PFSK-1 (cell line): ENCODE measurements at regions not wholly inside any gene's neighbourhood (a gene's known extent, or its start where the extent isn't known, plus 50 kb on each side); places are given as distances from the start of the nearest gene placed in this dataset.

Source experiments
- FOXP2 ChIP-seq: optimal IDR thresholded peaks from 2 replicates; pipeline ENCODE3; 2011; ENCODE audit warnings: borderline replicate concordance, control low read depth, inconsistent platforms; ENCODE audit not compliant: insufficient read depth; ENCODE audit errors: extremely low read length, extremely low read depth
- POLR2AphosphoS5 ChIP-seq: IDR thresholded peaks from 2 replicates; pipeline ENCODE4 v1.6.1; 2012; ENCODE audit warnings: low read depth, mild to moderate bottlenecking, control low read depth, low read length, moderate library complexity
- SIN3A ChIP-seq: IDR thresholded peaks from 2 replicates; pipeline ENCODE4 v1.6.1; 2012; ENCODE audit warnings: mild to moderate bottlenecking, low read length, moderate library complexity, borderline replicate concordance; ENCODE audit not compliant: insufficient read depth
- TAF1 ChIP-seq: IDR thresholded peaks from 2 replicates; pipeline ENCODE4 v1.6.1; 2012; ENCODE audit warnings: low read length, control low read depth, borderline replicate concordance; ENCODE audit not compliant: insufficient read depth
- TF ChIP-seq, protein P1 (sequence below), 2 experiments: IDR thresholded peaks; 2 replicates each; pipeline versions ENCODE4 v1.6.1 to v1.8.0; 2011 to 2012; ENCODE audit warnings: low read depth in 2 of 2, low read length in 2 of 2, control low read depth in 1 of 2, inconsistent platforms in 1 of 2, mild to moderate bottlenecking in 1 of 2, moderate library complexity in 1 of 2; ENCODE audit not compliant: insufficient read depth in 1 of 2

DNA sequence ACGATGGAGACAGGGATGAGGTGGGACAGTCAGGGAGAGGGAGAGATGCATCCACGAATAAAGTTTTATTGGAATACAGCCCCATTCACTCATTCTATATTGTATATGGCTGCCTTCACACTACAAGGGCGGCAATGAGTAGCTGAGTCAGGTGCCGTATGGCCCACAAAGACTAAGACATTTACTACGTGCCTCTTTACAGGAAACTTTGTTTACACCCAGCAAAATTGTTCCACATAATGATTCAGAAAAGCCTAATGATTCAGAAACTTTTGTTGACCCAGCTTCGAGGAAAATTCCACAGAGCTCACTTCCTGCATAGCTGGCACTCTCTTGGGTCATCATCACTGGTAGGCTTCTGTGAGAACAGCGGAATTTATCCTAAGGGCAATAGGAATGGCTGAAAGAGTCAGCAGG, 87.3 kb upstream of the PEG3 start:
- TF ChIP-seq, protein P1, sequence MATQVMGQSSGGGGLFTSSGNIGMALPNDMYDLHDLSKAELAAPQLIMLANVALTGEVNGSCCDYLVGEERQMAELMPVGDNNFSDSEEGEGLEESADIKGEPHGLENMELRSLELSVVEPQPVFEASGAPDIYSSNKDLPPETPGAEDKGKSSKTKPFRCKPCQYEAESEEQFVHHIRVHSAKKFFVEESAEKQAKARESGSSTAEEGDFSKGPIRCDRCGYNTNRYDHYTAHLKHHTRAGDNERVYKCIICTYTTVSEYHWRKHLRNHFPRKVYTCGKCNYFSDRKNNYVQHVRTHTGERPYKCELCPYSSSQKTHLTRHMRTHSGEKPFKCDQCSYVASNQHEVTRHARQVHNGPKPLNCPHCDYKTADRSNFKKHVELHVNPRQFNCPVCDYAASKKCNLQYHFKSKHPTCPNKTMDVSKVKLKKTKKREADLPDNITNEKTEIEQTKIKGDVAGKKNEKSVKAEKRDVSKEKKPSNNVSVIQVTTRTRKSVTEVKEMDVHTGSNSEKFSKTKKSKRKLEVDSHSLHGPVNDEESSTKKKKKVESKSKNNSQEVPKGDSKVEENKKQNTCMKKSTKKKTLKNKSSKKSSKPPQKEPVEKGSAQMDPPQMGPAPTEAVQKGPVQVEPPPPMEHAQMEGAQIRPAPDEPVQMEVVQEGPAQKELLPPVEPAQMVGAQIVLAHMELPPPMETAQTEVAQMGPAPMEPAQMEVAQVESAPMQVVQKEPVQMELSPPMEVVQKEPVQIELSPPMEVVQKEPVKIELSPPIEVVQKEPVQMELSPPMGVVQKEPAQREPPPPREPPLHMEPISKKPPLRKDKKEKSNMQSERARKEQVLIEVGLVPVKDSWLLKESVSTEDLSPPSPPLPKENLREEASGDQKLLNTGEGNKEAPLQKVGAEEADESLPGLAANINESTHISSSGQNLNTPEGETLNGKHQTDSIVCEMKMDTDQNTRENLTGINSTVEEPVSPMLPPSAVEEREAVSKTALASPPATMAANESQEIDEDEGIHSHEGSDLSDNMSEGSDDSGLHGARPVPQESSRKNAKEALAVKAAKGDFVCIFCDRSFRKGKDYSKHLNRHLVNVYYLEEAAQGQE (IDR thresholded peaks at IDR 0.05; ENCODE audit: insufficient read depth in 1 of 2, low read depth in 2 of 2, low read length in 2 of 2), result no peak
- TF ChIP-seq POLR2AphosphoS5, result no peak
- TF ChIP-seq FOXP2, result no peak
- TF ChIP-seq SIN3A, result no peak
- TF ChIP-seq TAF1, result no peak

DNA sequence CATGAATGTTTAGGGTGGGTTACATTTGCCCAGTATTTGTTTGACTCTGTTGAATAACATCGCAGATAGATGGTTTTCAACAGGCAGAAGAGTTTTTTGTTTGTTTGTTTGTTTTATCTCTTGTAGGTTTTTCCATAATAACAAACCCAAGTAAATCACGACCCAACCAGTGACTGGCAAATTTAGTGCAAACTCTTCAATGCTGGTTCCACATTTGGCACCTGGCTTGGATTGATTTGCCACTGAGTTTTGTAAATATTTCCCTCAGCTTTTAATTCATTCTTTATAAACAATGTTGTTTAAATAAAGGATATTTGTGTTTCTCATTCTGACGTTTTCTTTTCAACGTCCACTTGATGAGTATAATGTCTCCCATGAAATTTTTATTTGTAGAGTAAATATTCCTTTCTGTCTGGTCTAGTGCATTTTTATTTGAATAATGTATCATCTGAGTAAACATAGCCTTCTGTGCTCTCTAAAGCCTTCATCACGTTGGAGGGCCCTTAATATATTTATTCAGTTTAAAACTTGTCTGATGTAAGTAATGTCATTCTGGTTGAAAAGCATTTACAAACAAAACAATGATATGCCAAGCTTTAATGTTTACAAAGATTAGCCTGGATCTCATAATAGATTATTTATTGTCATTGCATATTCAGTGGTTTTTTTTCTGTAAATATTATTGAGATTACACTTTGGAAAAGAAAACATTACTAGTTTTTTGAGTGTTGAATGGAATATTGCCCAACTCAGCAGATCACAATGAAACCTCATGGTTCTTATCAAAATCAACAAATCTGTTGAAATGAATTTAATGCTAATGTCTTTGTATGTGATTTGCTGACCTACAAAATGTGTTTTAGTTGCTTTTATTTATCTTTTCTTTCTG, 90.4 kb upstream of the PEG3 start:
- TF ChIP-seq, protein P1 (IDR thresholded peaks at IDR 0.05; ENCODE audit: insufficient read depth in 1 of 2, low read depth in 2 of 2, low read length in 2 of 2), result no peak
- TF ChIP-seq FOXP2 (no peak), SIN3A (no peak), POLR2AphosphoS5 (no peak), TAF1 (no peak)

DNA sequence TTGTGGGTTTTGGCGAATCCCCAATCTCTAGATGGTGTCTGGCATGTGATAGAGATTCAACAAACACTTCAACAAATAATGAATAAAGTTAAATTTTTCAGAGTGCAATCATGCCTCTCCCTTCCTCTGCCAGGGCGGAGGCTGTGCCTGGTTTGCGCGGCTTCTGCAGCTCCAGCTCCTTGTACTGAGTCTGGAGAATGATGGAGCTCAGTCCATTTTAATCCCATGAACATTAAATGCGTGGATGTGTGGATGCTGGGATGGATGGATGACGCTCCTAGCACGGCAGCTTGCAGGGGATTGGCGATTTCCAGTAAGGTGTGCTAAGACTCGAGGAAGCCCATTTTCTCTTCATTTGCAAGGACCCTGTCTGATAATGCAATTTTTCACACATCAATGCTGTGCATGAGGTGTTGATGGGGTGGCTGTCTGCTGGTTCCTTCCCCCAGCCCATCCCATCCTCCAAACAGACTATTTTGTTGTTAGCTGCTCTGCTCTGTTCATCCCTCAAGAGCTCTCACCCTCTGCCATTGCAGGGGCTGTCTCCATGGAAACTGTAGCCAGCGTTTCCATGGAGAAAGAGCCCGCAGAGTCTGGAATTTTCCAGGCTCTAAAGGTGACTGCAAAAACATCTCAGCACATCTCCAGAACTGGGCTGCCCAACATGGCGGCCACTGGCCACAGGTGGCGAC, 92.6 kb upstream of the PEG3 start:
- TF ChIP-seq TAF1 (no peak), POLR2AphosphoS5 (no peak), SIN3A (no peak), FOXP2 (no peak)
- TF ChIP-seq, protein P1 (IDR thresholded peaks at IDR 0.05; ENCODE audit: insufficient read depth in 1 of 2, low read depth in 2 of 2, low read length in 2 of 2), result no peak

DNA sequence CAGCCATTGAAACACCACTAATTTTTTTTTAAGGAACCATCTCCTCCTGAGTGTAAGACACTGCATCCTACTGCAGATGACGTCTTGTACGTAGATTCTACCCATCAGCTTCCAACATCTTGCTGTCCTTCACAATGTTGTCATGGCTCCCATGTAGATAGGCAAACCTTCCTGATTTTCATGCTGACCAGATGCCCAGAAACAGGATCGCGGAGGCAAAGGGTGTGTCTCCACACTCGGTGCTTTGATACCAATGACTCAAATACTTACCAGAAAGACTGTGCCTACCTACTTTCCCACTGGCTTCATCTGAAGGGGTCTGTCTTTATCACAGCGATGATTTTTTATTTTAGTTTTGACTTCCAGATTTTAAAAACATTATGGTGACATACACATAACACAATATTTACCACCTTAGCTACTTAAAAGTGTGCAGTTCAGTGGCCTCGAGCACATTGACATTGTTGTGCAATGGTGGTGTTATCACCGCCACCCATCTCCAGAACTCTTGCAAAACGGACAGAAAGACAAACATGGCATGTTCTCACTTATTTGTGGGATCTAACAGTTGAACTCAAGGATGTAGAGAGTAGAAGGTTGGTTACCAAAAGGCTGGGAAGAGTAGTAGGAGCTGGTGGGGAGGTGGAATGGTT, 94.0 kb upstream of the PEG3 start:
- TF ChIP-seq POLR2AphosphoS5 (no peak), SIN3A (no peak)
- TF ChIP-seq, protein P1 (IDR thresholded peaks at IDR 0.05; ENCODE audit: insufficient read depth in 1 of 2, low read depth in 2 of 2, low read length in 2 of 2), result no peak
